ENCODE measurements at regions not wholly inside any gene's neighbourhood (a gene's known extent, or its start where the extent isn't known, plus 50 kb on each side); places are given as distances from the start of the nearest gene placed in this dataset.
"Not testable (repeated sequence)": the region's sequence is repeated elsewhere in the genome, so short reads cannot be mapped to it uniquely, and the experiment has no call there.

DNA sequence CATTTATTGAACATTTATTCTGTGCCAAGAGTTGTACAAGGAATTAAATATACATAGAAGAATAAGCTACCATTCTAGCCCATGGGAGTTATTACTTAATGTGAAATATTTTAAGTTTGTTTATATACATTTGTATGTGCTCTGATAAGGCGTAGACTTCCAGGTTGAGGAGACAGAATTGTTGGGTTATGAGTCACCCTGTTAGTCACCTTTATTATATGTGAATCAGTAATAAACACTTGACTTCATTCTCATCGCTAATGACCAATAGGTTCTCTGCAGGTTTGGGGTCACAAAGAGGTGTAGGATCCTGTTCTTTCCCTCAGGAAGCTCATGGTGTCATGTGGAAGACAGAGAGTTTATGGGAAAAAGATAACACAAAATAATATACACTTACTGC is 116.9 kb downstream of the SRGAP2 start:
- not testable (repeated sequence) for DNase-seq (ENCODE audit: low spot score, unreplicated experiment); H3K36me3 Mint-ChIP-seq (ENCODE audit: insufficient read depth); H3K27ac Mint-ChIP-seq; H3K4me3 Mint-ChIP-seq (ENCODE audit: low read depth); H3K4me1 Mint-ChIP-seq (ENCODE audit: low read depth); H3K9me3 Mint-ChIP-seq (ENCODE audit: low read depth); H3K27me3 Mint-ChIP-seq

DNA sequence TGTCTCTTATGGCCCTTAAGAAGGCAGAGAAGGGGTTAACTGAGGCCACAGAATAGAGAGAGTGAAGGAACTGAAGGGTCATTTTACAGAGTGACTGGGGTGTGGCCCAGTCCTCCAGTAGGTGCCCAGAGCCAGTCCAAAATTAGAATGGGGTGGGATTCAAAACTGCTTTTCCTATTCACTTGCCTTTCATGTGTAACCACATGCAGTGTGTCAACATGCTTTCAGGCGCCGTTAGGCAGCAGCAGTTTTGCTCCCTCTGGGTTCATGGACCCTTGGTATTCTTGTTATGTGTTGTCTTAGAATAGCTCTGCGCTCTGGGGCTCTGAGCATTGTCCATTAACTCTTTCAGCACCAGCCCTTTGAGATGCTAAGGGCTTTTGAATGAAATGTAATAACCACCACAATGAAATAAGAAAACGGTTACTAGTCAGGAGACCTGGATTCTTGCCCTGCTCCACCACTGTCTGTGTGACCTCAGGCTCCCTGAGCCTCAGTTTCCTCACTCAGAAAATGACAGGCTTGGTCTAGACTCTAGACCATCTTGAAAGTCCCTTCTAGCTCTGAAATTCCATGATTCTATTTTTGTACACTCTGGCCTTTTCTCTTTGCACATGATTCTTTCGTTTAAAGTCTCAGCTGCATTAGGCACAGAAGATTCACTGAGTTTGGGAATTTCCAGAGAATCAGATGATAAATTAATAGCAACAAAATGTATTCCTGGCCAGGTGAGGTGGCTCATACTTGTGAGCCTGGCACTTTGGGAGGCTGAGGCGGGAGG is 123.0 kb downstream of the SRGAP2 start:
- H3K27ac Mint-ChIP-seq; DNase-seq (ENCODE audit: low spot score, unreplicated experiment); H3K4me3 Mint-ChIP-seq (ENCODE audit: low read depth); H3K27me3 Mint-ChIP-seq; H3K4me1 Mint-ChIP-seq (ENCODE audit: low read depth); H3K36me3 Mint-ChIP-seq (ENCODE audit: insufficient read depth); H3K9me3 Mint-ChIP-seq (ENCODE audit: low read depth): not testable (repeated sequence)

DNA sequence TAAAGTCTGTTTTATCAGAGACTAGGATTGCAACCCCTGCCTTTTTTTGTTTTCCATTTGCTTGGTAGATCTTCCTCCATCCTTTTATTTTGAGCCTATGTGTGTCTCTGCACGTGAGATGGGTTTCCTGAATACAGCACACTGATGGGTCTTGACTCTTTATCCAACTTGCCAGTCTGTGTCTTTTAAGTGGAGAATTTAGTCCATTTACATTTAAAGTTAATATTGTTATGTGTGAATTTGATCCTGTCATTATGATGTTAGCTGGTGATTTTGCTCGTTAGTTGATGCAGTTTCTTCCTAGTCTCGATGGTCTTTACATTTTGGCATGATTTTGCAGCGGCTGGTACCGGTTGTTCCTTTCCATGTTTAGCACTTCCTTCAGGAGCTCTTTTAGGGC is 128.3 kb downstream of the SRGAP2 start:
- not testable (repeated sequence) for H3K4me3 Mint-ChIP-seq (ENCODE audit: low read depth); H3K27me3 Mint-ChIP-seq; DNase-seq (ENCODE audit: low spot score, unreplicated experiment); H3K9me3 Mint-ChIP-seq (ENCODE audit: low read depth); H3K36me3 Mint-ChIP-seq (ENCODE audit: insufficient read depth); H3K4me1 Mint-ChIP-seq (ENCODE audit: low read depth); H3K27ac Mint-ChIP-seq

DNA sequence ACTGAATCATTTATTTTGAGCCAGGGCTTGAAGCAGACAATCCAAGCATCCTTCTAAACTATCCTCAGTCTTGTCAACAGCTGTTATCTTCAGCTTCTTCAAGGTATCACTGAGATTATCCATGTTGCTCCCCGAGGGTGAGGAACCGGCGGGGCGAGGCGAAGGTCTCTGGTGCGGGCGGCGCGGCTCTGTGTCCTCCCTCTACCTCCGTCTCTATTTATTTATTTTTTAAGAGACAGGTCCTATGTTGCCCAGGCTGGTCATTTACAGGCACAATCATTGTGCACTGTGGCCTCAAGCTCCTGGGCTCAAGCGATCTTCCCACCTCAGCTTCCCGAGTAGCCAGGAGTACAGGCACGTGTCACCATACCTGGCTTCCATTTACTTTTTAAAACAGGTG is 130.0 kb downstream of the SRGAP2 start:
- not testable (repeated sequence) for H3K27ac Mint-ChIP-seq; DNase-seq (ENCODE audit: low spot score, unreplicated experiment); H3K4me3 Mint-ChIP-seq (ENCODE audit: low read depth)

DNA sequence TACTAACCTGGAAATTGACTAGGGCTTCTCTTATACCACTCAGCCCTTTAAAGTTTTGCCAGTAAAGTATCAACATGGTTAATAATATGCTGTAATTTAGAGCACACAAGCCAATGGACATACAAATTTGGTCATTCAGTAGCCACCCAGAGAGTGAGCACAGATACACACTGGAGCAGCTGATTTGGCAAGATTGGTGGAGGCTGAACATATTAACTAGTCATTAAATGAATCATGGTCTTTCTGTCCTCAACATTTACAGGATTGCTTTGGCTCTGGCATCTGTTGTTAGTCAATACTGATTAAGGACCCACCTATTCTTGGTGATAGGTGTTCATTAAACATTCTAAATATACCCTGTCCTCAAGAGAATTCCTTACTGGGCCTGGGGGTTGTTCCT is 130.6 kb downstream of the SRGAP2 start:
- not testable (repeated sequence) for DNase-seq (ENCODE audit: low spot score, unreplicated experiment); H3K27ac Mint-ChIP-seq; H3K4me1 Mint-ChIP-seq (ENCODE audit: low read depth); H3K27me3 Mint-ChIP-seq; H3K4me3 Mint-ChIP-seq (ENCODE audit: low read depth); H3K36me3 Mint-ChIP-seq (ENCODE audit: insufficient read depth); H3K9me3 Mint-ChIP-seq (ENCODE audit: low read depth)

More for the DNA sequence above, 130.0 kb downstream of the SRGAP2 start:
- H3K9me3 Mint-ChIP-seq (ENCODE audit: low read depth); H3K4me1 Mint-ChIP-seq (ENCODE audit: low read depth); H3K27me3 Mint-ChIP-seq; H3K36me3 Mint-ChIP-seq (ENCODE audit: insufficient read depth): not testable (repeated sequence)

DNA sequence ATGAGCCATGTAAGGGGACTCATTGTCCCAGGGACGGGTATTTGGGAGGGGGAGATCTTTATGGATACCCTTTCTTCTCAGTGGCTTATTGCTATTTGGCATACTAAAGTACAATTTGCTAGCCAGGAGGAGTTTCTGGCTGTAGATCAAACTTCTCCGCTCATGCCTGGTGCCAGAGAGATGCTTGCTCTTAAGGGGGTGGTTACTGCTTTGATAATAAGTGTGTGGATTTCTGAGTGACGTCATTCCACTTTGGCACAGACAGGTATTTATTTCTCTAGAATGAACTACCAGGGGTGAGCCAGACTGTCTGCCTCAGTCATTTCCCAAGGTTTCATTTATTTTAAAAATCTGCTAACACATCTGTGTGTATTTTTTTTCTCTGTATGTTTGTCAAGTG is 131.1 kb downstream of the SRGAP2 start:
- H3K4me1 Mint-ChIP-seq (ENCODE audit: low read depth); H3K27me3 Mint-ChIP-seq; DNase-seq (ENCODE audit: low spot score, unreplicated experiment); H3K4me3 Mint-ChIP-seq (ENCODE audit: low read depth); H3K27ac Mint-ChIP-seq; H3K36me3 Mint-ChIP-seq (ENCODE audit: insufficient read depth); H3K9me3 Mint-ChIP-seq (ENCODE audit: low read depth): not testable (repeated sequence)

DNA sequence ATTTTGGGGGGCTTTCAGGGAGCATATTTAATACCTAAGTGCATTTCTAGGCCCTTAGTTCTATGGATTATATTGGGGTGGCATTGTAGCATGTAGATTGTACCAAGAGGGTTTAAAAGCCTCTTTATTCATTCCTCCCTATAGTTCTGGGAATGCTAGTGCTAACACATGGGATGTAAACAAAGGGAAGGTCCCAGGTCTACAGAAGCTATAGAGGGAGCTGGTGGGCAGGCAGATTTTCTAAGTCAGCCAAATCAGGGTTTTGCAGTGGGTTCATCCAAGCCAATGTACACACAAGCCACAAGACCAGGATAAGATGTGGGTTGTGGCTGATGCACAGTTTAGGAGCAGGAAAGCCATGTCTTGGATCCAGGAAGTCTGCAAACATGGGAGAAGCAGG is 131.8 kb downstream of the SRGAP2 start:
- not testable (repeated sequence) for H3K4me1 Mint-ChIP-seq (ENCODE audit: low read depth); H3K27ac Mint-ChIP-seq; H3K36me3 Mint-ChIP-seq (ENCODE audit: insufficient read depth); H3K9me3 Mint-ChIP-seq (ENCODE audit: low read depth); DNase-seq (ENCODE audit: low spot score, unreplicated experiment); H3K4me3 Mint-ChIP-seq (ENCODE audit: low read depth); H3K27me3 Mint-ChIP-seq

DNA sequence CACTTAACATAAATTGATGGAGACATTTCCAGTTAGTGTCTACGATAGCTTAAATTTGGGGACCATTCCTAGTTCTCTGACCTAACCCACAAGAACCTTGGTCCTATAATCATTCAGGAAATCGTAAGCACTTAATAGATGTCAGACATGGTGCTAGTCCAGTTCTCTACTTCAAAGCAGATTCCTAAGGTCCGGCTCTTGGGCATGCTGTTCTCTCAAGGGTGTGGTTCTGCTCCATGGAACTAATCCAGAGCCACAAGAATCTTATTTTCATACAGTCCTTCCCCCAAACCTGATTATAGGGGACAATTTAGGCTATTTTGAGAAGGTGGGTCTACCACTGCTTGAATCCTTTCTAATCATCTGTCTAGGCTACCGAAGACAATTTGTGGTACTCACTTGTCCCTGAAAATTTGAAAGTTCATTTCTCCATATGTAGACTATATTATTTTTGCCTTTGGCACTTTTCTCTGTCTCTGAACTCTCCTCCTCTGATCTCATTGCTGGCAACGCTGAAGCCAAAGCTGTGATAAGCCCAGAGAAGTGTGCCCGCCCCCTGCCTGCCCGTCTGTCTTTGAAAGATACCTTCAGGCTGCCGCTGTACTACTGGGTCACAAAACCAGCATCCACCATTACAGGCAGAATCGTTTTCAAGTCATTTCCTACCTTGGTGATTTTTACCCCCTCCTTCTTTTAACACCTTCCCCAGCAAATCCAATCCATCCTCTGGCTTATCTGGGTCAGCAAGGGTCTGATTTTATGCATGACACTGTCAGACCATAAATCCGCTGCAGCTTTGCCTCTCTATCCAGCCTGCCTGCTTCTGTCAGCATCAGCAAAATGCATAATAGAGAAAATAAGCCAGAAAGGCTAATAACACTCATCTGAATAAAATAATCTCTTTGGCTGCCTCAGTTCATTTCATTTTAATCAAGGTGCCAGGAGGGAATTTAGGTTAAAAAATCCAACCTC is 132.8 kb downstream of the SRGAP2 start:
- H3K27ac Mint-ChIP-seq; DNase-seq (ENCODE audit: low spot score, unreplicated experiment); H3K27me3 Mint-ChIP-seq; H3K9me3 Mint-ChIP-seq (ENCODE audit: low read depth); H3K36me3 Mint-ChIP-seq (ENCODE audit: insufficient read depth); H3K4me3 Mint-ChIP-seq (ENCODE audit: low read depth); H3K4me1 Mint-ChIP-seq (ENCODE audit: low read depth): not testable (repeated sequence)

DNA sequence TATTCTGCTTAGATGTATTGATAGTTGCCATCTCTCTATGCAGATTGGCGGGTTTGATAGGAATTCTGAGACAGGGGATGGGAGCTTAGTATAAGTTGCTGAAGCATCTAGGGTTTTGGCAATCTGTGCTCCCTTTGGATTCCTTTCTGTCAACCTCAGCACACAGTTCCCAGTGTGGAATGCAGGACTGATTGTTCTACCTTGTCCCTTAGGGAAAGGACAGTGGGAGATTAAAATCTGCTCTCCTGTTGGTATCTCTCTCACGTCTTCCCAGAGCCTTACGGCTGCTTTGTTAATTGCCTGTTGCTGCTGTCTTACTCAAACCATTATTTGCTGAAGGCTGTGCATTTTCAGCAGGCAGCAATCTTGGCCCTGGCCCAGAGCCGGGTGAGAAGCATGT is 133.3 kb upstream of the IKBKE start:
- H3K9me3 Mint-ChIP-seq (ENCODE audit: low read depth); H3K4me1 Mint-ChIP-seq (ENCODE audit: low read depth); H3K36me3 Mint-ChIP-seq (ENCODE audit: insufficient read depth); H3K27ac Mint-ChIP-seq; H3K27me3 Mint-ChIP-seq; H3K4me3 Mint-ChIP-seq (ENCODE audit: low read depth); DNase-seq (ENCODE audit: low spot score, unreplicated experiment): not testable (repeated sequence)

DNA sequence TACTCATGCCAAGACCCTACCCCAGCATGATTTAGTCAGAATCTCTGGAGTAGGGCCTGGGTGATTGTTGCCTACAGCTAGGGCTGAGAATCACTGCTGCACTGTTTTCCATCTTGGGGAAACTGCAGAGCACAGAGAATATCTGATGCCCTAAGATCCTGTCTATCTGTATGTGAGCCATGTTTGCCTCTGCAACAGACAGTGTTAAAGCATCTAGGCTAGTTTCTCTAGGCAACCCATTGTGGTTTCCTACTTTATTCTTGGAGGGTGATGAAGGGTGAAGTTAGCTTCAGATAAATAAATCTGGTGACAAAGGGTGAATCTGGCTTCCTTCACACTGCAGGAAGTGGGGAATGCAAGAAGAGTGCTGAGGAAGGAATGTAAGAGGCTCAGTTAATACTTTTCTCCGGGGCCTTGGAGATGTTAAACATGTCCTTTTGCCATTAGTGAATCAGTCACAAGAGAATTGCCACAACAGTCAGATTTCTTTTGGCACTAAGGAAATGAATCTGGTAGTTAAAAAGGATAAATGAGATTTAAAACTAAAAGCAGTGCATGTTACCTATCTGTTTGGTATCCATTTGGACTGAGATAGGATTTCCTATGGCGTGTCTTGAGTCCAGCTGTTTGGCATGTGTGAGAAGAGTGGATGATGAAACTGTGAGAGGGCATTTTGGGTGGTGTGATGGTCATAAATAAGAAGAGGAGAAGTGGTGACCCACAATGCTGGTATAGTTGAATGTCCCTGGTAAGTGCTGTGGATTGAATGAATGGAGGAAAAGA is 119.6 kb upstream of the IKBKE start:
- H3K4me1 Mint-ChIP-seq (ENCODE audit: low read depth); DNase-seq (ENCODE audit: low spot score, unreplicated experiment); H3K36me3 Mint-ChIP-seq (ENCODE audit: insufficient read depth); H3K9me3 Mint-ChIP-seq (ENCODE audit: low read depth); H3K27me3 Mint-ChIP-seq; H3K4me3 Mint-ChIP-seq (ENCODE audit: low read depth); H3K27ac Mint-ChIP-seq: not testable (repeated sequence)

DNA sequence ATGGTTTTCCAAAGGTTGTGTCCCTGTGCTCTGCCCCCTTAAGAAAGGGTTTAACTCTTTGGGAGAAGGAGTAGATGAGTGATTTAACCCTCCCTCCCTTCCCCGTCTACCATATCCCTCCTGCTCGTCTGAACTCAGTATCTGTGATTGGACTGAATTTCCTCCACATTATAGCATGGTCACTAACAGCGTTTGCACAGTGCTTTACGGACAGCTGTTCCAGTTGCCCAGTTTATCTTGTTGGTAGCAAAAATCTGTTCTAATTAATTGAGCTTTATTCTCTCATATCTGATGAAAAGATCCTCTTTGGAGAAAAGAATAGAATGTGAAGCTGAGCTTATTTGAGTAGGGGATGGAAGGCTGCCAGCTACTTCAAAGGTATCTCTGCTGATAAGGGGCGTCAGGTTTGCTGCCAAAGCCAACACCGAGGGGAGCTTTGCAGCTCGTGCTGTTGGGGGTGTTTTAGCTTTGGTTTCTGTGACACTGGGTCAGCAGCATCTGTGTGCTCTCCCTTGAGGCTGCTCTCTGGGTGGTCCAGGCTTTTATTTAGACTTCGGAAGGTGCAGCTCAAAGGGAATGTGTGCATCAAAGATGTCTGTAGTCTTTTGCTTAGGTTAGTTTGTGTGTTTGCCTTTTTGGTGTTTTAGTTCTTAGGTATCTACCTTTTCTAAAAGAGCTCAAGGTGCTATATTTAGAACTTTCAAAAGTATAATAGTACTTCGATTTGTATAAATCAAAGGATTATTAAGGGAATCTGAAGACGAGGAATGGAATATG is 118.8 kb upstream of the IKBKE start:
- H3K9me3 Mint-ChIP-seq (ENCODE audit: low read depth); H3K36me3 Mint-ChIP-seq (ENCODE audit: insufficient read depth); H3K27me3 Mint-ChIP-seq; DNase-seq (ENCODE audit: low spot score, unreplicated experiment); H3K4me3 Mint-ChIP-seq (ENCODE audit: low read depth); H3K27ac Mint-ChIP-seq; H3K4me1 Mint-ChIP-seq (ENCODE audit: low read depth): not testable (repeated sequence)

DNA sequence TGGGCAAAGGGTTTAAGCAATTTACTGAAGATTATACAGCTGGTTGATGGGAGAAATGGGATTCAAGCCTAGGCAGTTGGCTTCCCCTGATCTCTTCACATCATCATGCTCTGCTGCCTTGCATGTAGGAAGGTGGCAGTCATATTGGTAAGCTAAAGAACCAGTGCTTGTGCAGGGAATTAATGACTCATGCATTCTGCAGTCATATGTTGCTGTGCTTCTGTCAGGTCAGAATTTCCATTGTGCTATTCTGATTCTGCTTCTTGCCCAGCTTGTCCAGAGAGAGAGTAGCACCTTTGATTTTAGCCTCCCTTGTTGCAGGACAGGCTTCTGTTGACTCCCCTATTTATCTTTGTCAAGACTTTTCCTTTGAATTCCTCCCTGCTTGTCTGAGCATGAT is 114.0 kb upstream of the IKBKE start:
- H3K4me3 Mint-ChIP-seq (ENCODE audit: low read depth); H3K27me3 Mint-ChIP-seq; H3K36me3 Mint-ChIP-seq (ENCODE audit: insufficient read depth); H3K27ac Mint-ChIP-seq; H3K4me1 Mint-ChIP-seq (ENCODE audit: low read depth); H3K9me3 Mint-ChIP-seq (ENCODE audit: low read depth); DNase-seq (ENCODE audit: low spot score, unreplicated experiment): not testable (repeated sequence)
